Central memory CD8-positive, alpha-beta T cell (primary cell): ENCODE measurements at regions not wholly inside any gene's neighbourhood (a gene's known extent, or its start where the extent isn't known, plus 50 kb on each side); places are given as distances from the start of the nearest gene placed in this dataset.
"Not testable (repeated sequence)": the region's sequence is repeated elsewhere in the genome, so short reads cannot be mapped to it uniquely, and the experiment has no call there.

Source experiments
- ATAC-seq: fragments of 150-1000 bp; cut with Tn5 transposase; replicated peaks from 2 replicates; pipeline ENCODE4 v1.10.0; 2022; ENCODE audit warnings: mild to moderate bottlenecking, moderate FRiP score, moderate number of reproducible peaks; ENCODE audit not compliant: poor library complexity, severe bottlenecking; ENCODE audit errors: extremely low read depth
- DNase-seq, 2 donors: peaks; one replicate each; pipeline ENCODE4 v3.0.0; 2021; ENCODE audit warnings: low spot score in 2 of 2
- H3K27ac Mint-ChIP-seq: one replicate; pipeline ENCODE4 v1.8.0; 2022; ENCODE audit warnings: low read depth, mild to moderate bottlenecking, moderate library complexity, mixed read lengths
- H3K27me3 Mint-ChIP-seq: one replicate; pipeline ENCODE4 v1.8.0; 2022; ENCODE audit warnings: mixed read lengths
- H3K36me3 Mint-ChIP-seq: one replicate; pipeline ENCODE4 v1.8.0; 2022; ENCODE audit warnings: mild to moderate bottlenecking, moderate library complexity, mixed read lengths; ENCODE audit not compliant: insufficient read depth
- H3K4me1 Mint-ChIP-seq: one replicate; pipeline ENCODE4 v1.8.0; 2022; ENCODE audit warnings: mixed read lengths
- H3K4me3 Mint-ChIP-seq: one replicate; pipeline ENCODE4 v1.8.0; 2022; ENCODE audit warnings: mild to moderate bottlenecking, moderate library complexity, mixed read lengths
- H3K9me3 Mint-ChIP-seq: one replicate; pipeline ENCODE4 v1.8.0; 2022; ENCODE audit warnings: mixed read lengths

DNA sequence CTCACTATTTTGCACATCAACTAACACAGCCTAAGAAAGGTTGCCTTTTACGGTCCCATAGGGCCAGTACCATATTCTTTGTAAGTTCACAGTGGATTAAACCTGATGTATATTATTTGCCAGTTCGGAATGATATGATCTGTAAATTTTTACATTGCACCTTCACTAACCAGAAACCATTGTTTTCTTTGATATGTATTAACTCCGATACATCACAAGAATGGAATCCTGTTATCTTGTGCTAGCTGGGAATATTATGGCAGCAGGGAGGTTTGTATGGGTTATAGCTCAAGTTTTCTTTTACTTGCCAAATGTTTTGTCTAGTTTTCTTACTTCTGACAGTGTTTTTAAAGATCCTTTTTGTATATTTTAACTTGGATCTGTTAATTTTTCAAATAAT, 51.4 kb upstream of the S1PR1 start:
- no peak for DNase-seq
- no peak for ATAC-seq
- no peaks in the 10 kb centered on the region for H3K36me3 Mint-ChIP-seq
- H3K4me1 Mint-ChIP-seq = peaks cover 11% of the 10 kb centered on the region
- H3K9me3 Mint-ChIP-seq = no peaks in the 10 kb centered on the region
- no peak overlapping the region for H3K27ac Mint-ChIP-seq
- H3K27me3 Mint-ChIP-seq = no peaks in the 10 kb centered on the region
- no peak overlapping the region for H3K4me3 Mint-ChIP-seq

DNA sequence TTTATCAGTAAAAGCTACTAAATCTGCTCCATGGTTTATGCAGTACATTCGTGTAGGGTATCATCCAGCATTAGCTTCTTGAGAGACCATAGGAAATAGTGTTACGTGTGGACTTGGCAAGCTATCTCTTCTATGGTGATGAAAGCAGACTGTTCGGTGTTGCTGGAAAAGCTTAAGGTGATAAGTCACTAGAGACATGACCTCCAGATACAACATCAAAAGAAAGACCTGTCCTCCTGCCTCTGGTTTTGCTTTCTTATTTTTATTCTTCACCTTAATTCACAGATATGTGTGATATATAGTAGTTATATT, 53.5 kb upstream of the S1PR1 start:
- no peak overlapping the region for H3K27ac Mint-ChIP-seq
- H3K27me3 Mint-ChIP-seq = no peaks in the 10 kb centered on the region
- no peak for DNase-seq
- H3K9me3 Mint-ChIP-seq = no peaks in the 10 kb centered on the region
- peaks cover 25% of the 10 kb centered on the region for H3K4me1 Mint-ChIP-seq
- no peak overlapping the region for H3K4me3 Mint-ChIP-seq
- H3K36me3 Mint-ChIP-seq = no peaks in the 10 kb centered on the region
- no peak for ATAC-seq

- DNase-seq (no peak), ATAC-seq (no peak)
- H3K9me3 Mint-ChIP-seq = no peaks in the 10 kb centered on the region
- H3K4me3 Mint-ChIP-seq = no peak overlapping the region
- H3K4me1 Mint-ChIP-seq = peaks cover 27% of the 10 kb centered on the region
- H3K36me3 Mint-ChIP-seq = no peaks in the 10 kb centered on the region
- no peaks in the 10 kb centered on the region for H3K27me3 Mint-ChIP-seq
- H3K27ac Mint-ChIP-seq = no peak overlapping the region
Measured at GRCh38 chr1:101182627-101183387, 54.0 kb upstream of the S1PR1 start.

- no peaks in the 10 kb centered on the region for H3K36me3 Mint-ChIP-seq
- H3K27me3 Mint-ChIP-seq = no peaks in the 10 kb centered on the region
- H3K9me3 Mint-ChIP-seq = no peaks in the 10 kb centered on the region
- DNase-seq (no peak), ATAC-seq (no peak)
- peaks cover 23% of the 10 kb centered on the region for H3K4me1 Mint-ChIP-seq
- H3K4me3 Mint-ChIP-seq = no peak overlapping the region
- no peak overlapping the region for H3K27ac Mint-ChIP-seq
Measured at GRCh38 chr1:101181930-101182329, 54.9 kb upstream of the S1PR1 start.

- Mint-ChIP-seq H3K4me3 (peak overlapping the region; percentile 53), H3K36me3 (no peaks in the 10 kb centered on the region), H3K4me1 (peaks cover 20% of the 10 kb centered on the region), H3K27ac (peak overlapping the region; percentile 91), H3K9me3 (no peaks in the 10 kb centered on the region), H3K27me3 (no peaks in the 10 kb centered on the region)
- peak; percentile 68 for ATAC-seq
- no peak for DNase-seq
Measured at GRCh38 chr1:101178688-101179491, 57.9 kb upstream of the S1PR1 start.

DNA sequence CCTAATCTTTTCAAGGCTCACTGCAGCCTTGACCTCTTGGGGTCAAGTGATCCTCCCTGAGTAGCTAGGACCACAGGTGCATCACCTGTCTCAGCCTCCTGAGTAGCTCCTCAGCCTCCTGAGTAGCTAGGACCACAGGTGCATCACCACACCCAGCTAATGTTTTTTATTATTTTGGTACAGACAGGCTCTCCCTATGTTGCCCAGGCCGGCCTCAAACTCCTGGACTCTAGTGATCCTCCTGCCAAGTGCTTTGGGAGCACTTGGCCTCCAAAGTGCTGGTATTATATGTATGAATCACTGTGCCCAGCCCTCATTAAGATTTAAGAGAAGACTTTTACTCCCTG, 58.5 kb upstream of the S1PR1 start:
- Mint-ChIP-seq H3K4me3 (peak overlapping the region; percentile 53), H3K4me1 (peaks cover 20% of the 10 kb centered on the region), H3K27ac (peak overlapping the region; percentile 91), H3K36me3 (no peaks in the 10 kb centered on the region), H3K27me3 (no peaks in the 10 kb centered on the region), H3K9me3 (no peaks in the 10 kb centered on the region)
- ATAC-seq (no peak), DNase-seq (no peak)

DNA sequence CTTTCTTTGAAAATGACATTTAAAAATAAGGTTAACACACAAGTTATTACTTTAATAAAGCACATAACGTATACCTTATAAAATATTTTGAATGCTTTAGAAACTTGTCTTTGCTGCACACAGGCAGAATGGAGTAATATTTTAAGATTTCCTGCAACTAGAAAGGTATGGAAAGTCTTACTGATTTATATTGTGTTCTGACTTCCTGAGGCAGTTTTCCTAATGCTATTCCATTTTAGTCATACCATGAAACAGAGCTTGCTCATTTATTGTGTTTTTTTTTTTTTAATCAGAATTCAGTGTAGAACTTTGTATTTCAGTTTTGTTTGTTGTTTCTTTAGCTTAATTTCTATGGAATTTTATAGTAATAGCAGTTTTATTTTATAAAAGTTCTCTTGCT, 60.9 kb upstream of the S1PR1 start:
- Mint-ChIP-seq H3K9me3 (no peaks in the 10 kb centered on the region), H3K36me3 (no peaks in the 10 kb centered on the region), H3K4me3 (no peak overlapping the region), H3K27ac (no peak overlapping the region), H3K4me1 (peaks cover 20% of the 10 kb centered on the region), H3K27me3 (no peaks in the 10 kb centered on the region)
- ATAC-seq = no peak
- no peak for DNase-seq

- ATAC-seq (no peak), DNase-seq (no peak)
- Mint-ChIP-seq H3K9me3 (no peaks in the 10 kb centered on the region), H3K4me1 (peaks cover 20% of the 10 kb centered on the region), H3K4me3 (no peak overlapping the region), H3K27ac (no peak overlapping the region), H3K36me3 (no peaks in the 10 kb centered on the region), H3K27me3 (no peaks in the 10 kb centered on the region)
Measured at GRCh38 chr1:101175466-101175865, 61.4 kb upstream of the S1PR1 start.

- H3K27ac Mint-ChIP-seq = no peak overlapping the region
- H3K9me3 Mint-ChIP-seq = no peaks in the 10 kb centered on the region
- DNase-seq (no peak), ATAC-seq (no peak)
- no peak overlapping the region for H3K4me3 Mint-ChIP-seq
- no peaks in the 10 kb centered on the region for H3K36me3 Mint-ChIP-seq
- no peaks in the 10 kb centered on the region for H3K27me3 Mint-ChIP-seq
- H3K4me1 Mint-ChIP-seq = peaks cover 15% of the 10 kb centered on the region
Measured at GRCh38 chr1:101174722-101175121, 62.1 kb upstream of the S1PR1 start.

DNA sequence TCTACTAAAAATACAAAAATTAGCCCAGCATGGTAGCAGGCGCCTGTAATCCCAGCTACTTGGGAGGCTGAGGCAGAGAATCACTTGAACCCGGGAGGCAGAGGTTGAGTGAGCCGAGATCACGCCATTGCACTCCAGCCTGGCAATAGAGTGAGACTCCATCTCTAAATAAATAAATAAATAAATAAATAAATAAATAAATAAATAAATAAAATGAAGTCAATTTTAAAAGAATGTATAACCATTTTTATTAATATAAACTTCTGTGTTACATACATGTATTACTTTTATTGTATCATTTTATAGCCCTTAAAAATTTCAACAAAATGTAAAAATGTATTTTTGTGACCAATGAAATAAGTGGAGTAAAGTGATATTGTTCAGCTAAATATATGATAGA, 62.5 kb upstream of the S1PR1 start:
- not testable (repeated sequence) for ATAC-seq, H3K36me3 Mint-ChIP-seq, H3K27ac Mint-ChIP-seq, H3K9me3 Mint-ChIP-seq, H3K4me3 Mint-ChIP-seq, DNase-seq, H3K27me3 Mint-ChIP-seq
- peaks cover 11% of the 10 kb centered on the region for H3K4me1 Mint-ChIP-seq

DNA sequence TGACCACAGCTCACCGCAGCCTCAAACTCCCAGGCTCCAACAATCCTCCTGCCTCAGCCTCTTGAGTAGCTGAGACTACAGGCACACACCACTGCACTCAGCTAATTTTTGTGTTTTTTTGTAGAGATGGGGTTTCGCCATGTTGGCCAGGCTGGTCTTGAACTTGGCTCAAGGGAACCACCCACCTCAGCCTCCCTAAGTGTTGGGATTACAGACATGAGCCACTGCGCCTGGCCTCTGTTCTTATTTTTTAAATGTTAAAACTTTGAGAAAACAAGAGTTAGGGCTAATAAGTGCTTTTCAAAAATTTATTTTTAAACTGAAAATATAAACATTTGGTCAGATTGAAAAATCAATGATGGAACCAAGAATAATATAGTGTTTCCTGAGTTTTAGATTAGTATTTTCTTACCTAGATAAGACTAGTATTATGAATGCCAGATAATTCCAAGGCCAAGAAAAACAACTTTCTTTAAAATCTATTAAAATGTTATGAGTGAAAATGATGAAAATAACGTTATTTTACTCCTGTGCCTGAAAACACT, 66.2 kb upstream of the S1PR1 start:
- H3K4me3 Mint-ChIP-seq = no peak overlapping the region
- ATAC-seq (no peak), DNase-seq (no peak)
- H3K27me3 Mint-ChIP-seq = no peaks in the 10 kb centered on the region
- H3K36me3 Mint-ChIP-seq = no peaks in the 10 kb centered on the region
- no peaks in the 10 kb centered on the region for H3K9me3 Mint-ChIP-seq
- no peaks in the 10 kb centered on the region for H3K4me1 Mint-ChIP-seq
- H3K27ac Mint-ChIP-seq = no peak overlapping the region

DNA sequence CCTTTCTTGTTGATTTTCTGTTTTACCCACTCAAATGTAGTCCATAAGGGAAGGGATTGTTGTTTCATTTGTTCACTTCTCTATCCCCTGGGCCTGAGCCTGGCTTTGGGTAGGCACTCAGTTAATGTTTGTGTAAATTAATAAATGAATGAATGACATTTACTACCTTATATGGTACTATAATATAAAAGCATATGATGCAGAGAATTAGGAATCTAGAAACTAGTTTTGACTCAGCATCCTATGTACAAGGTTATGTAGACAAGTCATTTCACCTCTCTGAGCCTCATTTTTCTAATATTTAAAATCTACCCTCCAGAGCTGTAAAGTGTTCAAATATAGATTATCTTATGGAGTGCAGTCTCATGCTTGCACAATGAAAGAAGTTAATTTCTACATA, 68.9 kb upstream of the S1PR1 start:
- no peaks in the 10 kb centered on the region for H3K4me1 Mint-ChIP-seq
- H3K36me3 Mint-ChIP-seq = no peaks in the 10 kb centered on the region
- no peaks in the 10 kb centered on the region for H3K27me3 Mint-ChIP-seq
- no peak for DNase-seq
- ATAC-seq = no peak
- no peak overlapping the region for H3K4me3 Mint-ChIP-seq
- no peak overlapping the region for H3K27ac Mint-ChIP-seq
- H3K9me3 Mint-ChIP-seq = no peaks in the 10 kb centered on the region

GRCh38 chr1:101166583-101167120, 70.2 kb upstream of the S1PR1 start:
- peak overlapping the region; percentile 38 for H3K27ac Mint-ChIP-seq
- no peaks in the 10 kb centered on the region for H3K36me3 Mint-ChIP-seq
- no peak for DNase-seq
- no peaks in the 10 kb centered on the region for H3K4me1 Mint-ChIP-seq
- H3K27me3 Mint-ChIP-seq = no peaks in the 10 kb centered on the region
- ATAC-seq = no peak
- H3K4me3 Mint-ChIP-seq = no peak overlapping the region
- no peaks in the 10 kb centered on the region for H3K9me3 Mint-ChIP-seq
